Psoas muscle (tissue), 7 donors: ENCODE measurements at regions not wholly inside any gene's neighbourhood (a gene's known extent, or its start where the extent isn't known, plus 50 kb on each side); places are given as distances from the start of the nearest gene placed in this dataset.
"Not testable (repeated sequence)": the region's sequence is repeated elsewhere in the genome, so short reads cannot be mapped to it uniquely, and the experiment has no call there.

Source experiments
- ATAC-seq, 4 donors: fragments of 200-7000 bp; cut with Tn5 transposase; one replicate each; pipeline ENCODE4 v1.9.1; 2020; ENCODE audit warnings: moderate library complexity in 3 of 4, mild to moderate bottlenecking in 2 of 4
- DNase-seq, 2 donors: peaks; one replicate each; pipeline ENCODE4 v3.0.0-alpha.2; 2020
- H3K27ac ChIP-seq: fragments of 200-600 bp; one replicate; pipeline ENCODE4 v1.8.0; 2022
- H3K27me3 ChIP-seq, 3 donors: fragments of 200-600 bp in 1 of 3; one replicate each; pipeline versions ENCODE4 v1.6.1 to v1.8.0; 2013 to 2022; ENCODE audit warnings: low read length in 2 of 3, mild to moderate bottlenecking in 2 of 3, moderate library complexity in 1 of 3; ENCODE audit not compliant: insufficient read depth in 3 of 3
- H3K36me3 ChIP-seq, 2 donors: fragments of 200-600 bp in 1 of 2; one replicate each; pipeline versions ENCODE4 v1.6.1 to v1.8.0; 2013 to 2022; ENCODE audit warnings: low read depth in 1 of 2, mild to moderate bottlenecking in 1 of 2, moderate library complexity in 1 of 2; ENCODE audit not compliant: insufficient read depth in 1 of 2
- H3K4me1 ChIP-seq: fragments of 200-600 bp; one replicate; pipeline ENCODE4 v1.8.0; 2022
- H3K4me3 ChIP-seq: fragments of 200-600 bp; one replicate; pipeline ENCODE4 v1.8.0; 2022; ENCODE audit warnings: mild to moderate bottlenecking
- H3K9me3 ChIP-seq: fragments of 200-600 bp; one replicate; pipeline ENCODE4 v1.8.0; 2022
- CTCF ChIP-seq: fragments of 200-600 bp; IDR thresholded peaks from one replicate; pipeline ENCODE4 v1.8.0; 2022; ENCODE audit warnings: antibody characterized with exemption
- WGBS, 3 donors: extraction: QIAGEN DNeasy Blood & Tissue Kit; methylation state at CpG; one replicate each; pipeline versions ENCODE4 v1.1.6 to v1.1.7; 2013; 5-methylcytosine and 5-hydroxymethylcytosine counted together
- intact Hi-C, 2 donors: fragments of 100-400 bp; cut with DNase I; formaldehyde crosslinking; loops; one replicate each; pipeline versions ENCODE4 v1.11.0 to v1.14.2; 2022
- donor health status: healthy with polysubstance abuse.
- donor health status: DM: no; HTN: no; CAD: no; lungs with moderate emphysema.
- donor health status: Bipolar disorder and iron deficiency.
- donor health status: healthy.
- donor health status: DM: yes; HTN: yes; CAD: no.
- donor health status: DM: no; HTN: no; CAD: no.
- donor health status: DM: yes; HTN: yes; CAD: no.

DNA sequence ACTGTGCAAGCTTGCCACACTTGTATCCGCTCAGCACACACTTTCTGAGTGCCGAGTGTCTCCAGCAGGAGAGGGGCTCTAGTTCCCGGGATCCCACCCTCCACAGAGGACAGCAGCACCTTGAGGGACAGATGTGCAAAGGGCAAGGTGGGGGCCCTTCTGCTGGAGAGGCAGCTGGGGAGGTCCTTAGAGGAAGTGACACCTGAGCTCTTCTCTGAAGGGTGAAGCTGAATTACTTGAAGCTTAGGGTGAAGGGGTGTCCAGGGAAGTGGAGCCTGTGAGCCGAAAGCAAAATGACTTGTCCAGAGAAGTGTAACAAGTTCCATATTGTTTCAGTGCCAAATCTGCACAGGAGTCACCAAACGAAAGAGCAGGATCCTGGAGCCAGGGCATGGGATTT is 136.3 kb upstream of the DUSP22 start:
- Histone ChIP-seq H3K27ac (no peak overlapping the region), H3K36me3 (no peaks in the 10 kb centered on the region), H3K27me3 (peaks cover 0 to 21% (median 0%) of the 10 kb centered on the region in 3 donors), H3K9me3 (no peaks in the 10 kb centered on the region), H3K4me3 (no peak overlapping the region), H3K4me1 (no peaks in the 10 kb centered on the region)
- no peak for ATAC-seq
- WGBS, 3 donors = 54 to 68% (median 62%) methylated on average over 5 of the region's 5 CpGs
- TF ChIP-seq CTCF = no peak
- DNase-seq = peak in 1 of 2 donors; percentile 19
- intact Hi-C loops = no loop called here

DNA sequence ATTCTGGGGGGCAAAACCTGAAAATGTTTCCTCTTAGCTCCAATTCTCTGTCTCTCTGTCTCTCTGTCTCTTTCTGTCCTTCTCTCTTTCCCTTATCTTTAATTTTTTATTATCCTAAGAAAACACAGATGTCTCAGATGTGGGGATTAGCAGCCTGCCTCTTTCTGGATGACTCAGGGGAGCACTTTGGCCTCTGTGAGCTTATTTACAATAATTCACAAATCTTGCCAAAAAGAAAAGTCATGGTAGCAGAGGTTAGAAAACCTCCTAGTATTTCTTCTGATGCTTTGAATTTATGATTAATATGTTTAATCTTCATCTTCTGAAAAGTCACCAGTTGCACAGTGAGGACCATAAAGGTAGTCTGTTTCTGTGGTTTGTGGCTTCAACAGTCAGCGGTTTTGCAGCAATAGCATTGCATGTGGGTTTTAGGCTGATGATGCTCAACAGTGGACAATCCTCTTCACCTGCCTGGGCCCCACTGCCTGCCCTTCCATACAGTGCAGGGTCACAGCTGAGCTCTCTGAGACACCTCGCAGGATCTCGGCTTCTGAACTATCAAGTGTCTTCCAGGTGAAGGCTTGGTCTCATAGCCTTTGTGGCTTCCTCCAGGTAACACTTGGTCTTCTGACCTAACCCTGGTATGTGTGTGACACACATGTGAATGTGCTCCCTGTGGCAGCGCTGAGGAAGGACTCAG is 135.7 kb upstream of the DUSP22 start:
- H3K36me3 ChIP-seq, H3K9me3 ChIP-seq, H3K4me3 ChIP-seq, H3K4me1 ChIP-seq, ATAC-seq, H3K27ac ChIP-seq, DNase-seq, intact Hi-C loops: not testable (repeated sequence)
- WGBS, 3 donors = 68 to 84% (median 68%) methylated on average over 4 of the region's 4 CpGs
- H3K27me3 ChIP-seq = peaks cover 0 to 17% (median 0%) of the 10 kb centered on the region in 3 donors

- intact Hi-C loops, H3K36me3 ChIP-seq, H3K4me1 ChIP-seq, H3K27ac ChIP-seq, H3K9me3 ChIP-seq, DNase-seq, H3K4me3 ChIP-seq, ATAC-seq: not testable (repeated sequence)
- WGBS, 3 donors = 10 to 28% (median 19%) methylated on average over 4 of the region's 4 CpGs
- H3K27me3 ChIP-seq = peaks cover 0 to 11% (median 0%) of the 10 kb centered on the region in 3 donors
Observed at GRCh38 chr6:157176-157575, 135.1 kb upstream of the DUSP22 start.

DNA sequence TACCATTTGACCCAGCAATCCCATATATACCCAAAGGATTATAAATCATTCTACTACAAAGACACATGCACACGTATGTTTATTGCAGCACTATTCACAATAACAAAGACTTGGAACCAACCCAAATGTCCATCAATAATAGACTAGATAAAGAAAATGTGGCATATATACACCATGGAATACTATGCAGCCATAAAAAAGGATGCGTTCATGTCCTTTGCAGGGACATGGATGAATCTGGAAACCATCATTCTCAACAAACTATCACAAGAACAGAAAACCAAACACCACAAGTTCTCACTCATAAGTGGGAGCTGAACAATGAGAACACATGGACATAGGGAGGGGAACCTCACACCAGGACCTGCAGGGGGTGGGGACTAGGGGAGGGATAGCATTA is 130.6 kb upstream of the DUSP22 start:
- H3K27me3 ChIP-seq, H3K27ac ChIP-seq, H3K4me3 ChIP-seq, ATAC-seq, H3K4me1 ChIP-seq, H3K9me3 ChIP-seq, DNase-seq, H3K36me3 ChIP-seq, intact Hi-C loops: not testable (repeated sequence)
- 76 to 81% (median 79%) methylated on average over 2 of the region's 2 CpGs for WGBS, 3 donors

- Histone ChIP-seq H3K9me3 (no peaks in the 10 kb centered on the region), H3K27me3 (peaks cover 0 to 1% (median 0%) of the 10 kb centered on the region in 3 donors), H3K4me1 (no peaks in the 10 kb centered on the region), H3K4me3 (no peak overlapping the region), H3K27ac (no peak overlapping the region), H3K36me3 (no peaks in the 10 kb centered on the region)
- DNase-seq = no peak
- intact Hi-C loops = no loop called here
- ATAC-seq = no peak
- 72 to 78% (median 75%) methylated on average over 7 of the region's 7 CpGs for WGBS, 3 donors
- no peak for TF ChIP-seq CTCF
Observed at GRCh38 chr6:164720-165119, 127.6 kb upstream of the DUSP22 start.

DNA sequence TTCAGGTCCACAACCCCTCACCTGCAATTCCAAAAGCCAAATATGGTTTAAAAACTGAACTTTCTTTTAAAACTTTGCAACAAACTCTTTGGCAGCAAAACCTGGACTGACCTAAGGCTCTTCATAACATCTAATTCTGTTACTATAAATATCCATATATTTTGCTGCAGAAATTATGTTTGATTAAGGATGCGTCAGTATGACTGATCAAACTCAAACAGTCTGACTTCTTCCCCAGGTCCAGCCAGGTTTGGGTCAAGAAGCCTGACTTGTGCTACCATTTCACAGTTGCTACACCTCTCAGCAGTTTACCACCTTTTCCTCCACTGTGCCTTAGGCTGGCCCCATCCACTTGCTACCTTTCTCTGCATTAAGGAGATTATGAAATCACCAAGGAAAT is 127.0 kb upstream of the DUSP22 start:
- DNase-seq = no peak
- intact Hi-C loops = no loop called here
- no peaks in the 10 kb centered on the region for H3K36me3 ChIP-seq
- H3K9me3 ChIP-seq = no peaks in the 10 kb centered on the region
- H3K27ac ChIP-seq = no peak overlapping the region
- no peaks in the 10 kb centered on the region for H3K4me1 ChIP-seq
- no peak for TF ChIP-seq CTCF
- H3K4me3 ChIP-seq = no peak overlapping the region
- no peak for ATAC-seq
- 83 to 88% (median 84%) methylated on average over 1 of the region's 1 CpG for WGBS, 3 donors
- no peaks in the 10 kb centered on the region for H3K27me3 ChIP-seq
